EH (cell line): ENCODE measurements at regions not wholly inside any gene's neighbourhood (a gene's known extent, or its start where the extent isn't known, plus 50 kb on each side); places are given as distances from the start of the nearest gene placed in this dataset.

Source experiments
- DNase-seq: peaks from one replicate; pipeline ENCODE4 v3.0.0-alpha.2; 2015; ENCODE audit warnings: low read depth

- DNase-seq, result peak; percentile 41
Measured at GRCh38 chr2:238985041-238985729, 137.3 kb downstream of the TWIST2 start.

GRCh38 chr2:238985931-238986446 is 138.1 kb downstream of the TWIST2 start:
- no peak for DNase-seq

DNA sequence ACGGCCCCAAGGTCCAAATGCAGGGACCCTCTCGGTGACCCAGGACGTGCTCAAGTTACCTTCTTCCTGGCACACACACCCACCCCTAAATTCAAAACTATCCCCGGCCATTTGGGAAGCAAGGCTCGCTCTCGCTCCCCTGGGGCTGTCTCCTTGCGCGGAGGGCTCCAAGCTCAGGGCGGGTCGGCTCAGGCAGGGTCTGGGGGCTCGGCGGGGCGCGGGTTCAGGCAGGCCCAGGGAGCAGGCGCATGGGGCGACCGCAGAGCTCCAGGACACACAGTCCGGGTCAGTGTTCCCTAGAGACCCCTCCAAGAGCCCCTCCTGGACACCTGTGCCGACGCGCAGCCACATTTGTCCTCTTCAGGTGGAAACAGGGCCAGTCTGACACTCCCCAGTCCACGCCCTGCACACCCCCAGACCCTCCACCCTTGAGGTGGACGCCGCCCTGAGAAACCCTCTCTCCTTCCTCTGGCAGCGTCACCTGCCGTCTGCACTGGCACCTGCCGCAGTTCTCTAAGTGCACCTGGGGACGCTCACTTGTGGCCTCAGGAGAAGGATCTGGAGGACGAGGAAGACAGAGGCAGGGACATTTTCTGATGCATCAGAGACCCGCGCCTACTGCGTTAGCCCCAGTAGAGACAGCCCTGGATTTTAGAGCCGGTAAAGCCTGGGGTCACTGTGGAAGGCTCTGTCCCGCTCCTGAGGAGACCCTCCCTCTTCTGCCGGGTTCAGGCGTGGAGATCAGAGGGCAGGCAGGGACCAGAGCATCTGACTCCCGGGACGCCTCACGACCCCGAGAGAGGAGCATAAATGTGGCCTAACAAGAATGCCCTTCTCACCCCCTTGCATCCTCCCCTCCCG is 138.8 kb downstream of the TWIST2 start:
- no peak for DNase-seq

DNA sequence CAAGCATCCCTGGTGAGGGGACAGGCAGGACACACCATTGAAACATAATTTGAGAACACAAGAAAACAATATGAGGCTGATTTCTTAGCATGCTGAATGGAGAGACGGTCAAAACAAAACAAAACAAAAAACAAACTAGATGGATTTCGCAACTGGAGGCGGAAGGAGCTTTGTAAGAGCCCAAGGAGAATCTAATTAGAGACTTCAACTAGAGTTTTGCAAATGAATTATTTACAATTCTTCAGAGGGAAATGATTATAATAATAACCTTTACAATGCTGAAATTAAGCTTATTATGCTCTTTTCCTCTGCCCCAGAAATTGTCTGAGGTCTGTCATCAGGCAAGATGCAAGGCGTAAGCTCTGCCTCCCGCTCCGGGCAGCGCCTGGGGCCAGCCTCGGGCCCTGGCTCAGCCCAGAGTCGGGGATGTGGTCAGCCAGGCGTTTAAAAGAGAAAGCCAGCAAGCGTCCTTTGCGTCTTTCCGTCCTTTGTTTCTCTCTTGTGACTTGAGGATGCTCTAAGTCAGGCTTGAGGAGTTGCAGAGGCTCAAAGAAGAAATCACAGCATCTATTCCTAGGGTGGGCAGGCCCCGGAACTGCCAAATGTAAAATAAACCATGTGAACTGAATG is 139.6 kb downstream of the TWIST2 start:
- no peak for DNase-seq

DNA sequence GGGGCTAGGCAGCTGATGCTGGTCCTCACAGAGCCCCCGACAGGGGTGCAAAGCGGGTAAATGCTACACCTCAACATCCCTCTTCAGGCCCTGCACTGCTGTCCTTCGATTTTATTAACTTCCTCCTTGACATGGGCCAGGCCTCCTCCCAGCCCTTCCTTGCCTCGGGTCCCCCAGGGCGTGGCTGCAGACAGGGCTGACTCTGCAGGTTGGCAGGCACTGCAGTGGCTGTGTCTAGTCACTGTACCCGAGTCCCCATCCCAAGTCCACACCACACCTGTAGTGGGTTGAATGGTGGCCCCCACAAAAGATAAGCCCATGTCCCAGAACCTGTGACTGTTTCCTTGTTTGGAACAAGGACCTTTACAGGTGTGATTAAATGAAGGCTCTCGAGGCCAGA is 140.2 kb downstream of the TWIST2 start:
- DNase-seq, result no peak

DNA sequence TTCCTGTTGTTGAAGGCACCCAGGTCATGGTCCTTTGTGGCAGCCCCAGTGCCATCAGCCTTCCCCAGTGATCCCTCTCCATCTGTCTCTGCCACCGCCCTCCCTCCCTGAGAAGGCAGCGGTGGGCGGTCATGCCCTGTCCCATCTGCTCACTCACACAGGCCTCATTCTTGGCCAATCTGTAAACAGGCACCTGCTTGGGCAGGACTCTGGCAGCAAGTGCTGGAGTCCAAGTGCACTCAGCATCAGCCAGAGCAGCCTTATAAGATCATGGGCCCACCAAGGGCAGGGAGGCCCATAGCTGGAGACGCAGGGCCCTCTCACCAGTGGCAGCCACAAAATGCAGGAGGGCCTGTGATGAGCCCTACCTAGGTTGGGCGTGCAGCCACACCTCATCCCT is 140.9 kb downstream of the TWIST2 start:
- DNase-seq, result no peak

DNA sequence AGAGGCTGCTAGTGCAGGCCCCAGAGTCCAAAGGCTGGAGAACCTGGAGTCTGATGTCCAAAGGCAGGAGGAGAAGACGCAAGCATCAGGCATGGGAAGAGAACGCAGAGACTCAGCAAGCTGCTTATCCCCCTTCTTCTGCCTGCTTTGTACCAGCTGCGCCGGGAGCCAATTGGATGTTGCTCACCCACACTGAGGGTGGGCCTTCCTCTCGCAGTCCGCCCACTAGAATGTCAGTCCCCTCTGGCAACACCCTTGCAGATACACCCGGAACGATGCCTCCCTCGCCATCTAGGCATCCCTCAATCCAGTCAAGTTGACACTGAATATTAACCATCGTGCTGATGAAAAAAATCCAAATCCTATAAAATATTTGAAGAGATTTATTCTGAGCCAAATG is 141.6 kb downstream of the TWIST2 start:
- no peak for DNase-seq

GRCh38 chr2:238994432-238994831 is 146.5 kb downstream of the TWIST2 start:
- DNase-seq, result no peak

DNA sequence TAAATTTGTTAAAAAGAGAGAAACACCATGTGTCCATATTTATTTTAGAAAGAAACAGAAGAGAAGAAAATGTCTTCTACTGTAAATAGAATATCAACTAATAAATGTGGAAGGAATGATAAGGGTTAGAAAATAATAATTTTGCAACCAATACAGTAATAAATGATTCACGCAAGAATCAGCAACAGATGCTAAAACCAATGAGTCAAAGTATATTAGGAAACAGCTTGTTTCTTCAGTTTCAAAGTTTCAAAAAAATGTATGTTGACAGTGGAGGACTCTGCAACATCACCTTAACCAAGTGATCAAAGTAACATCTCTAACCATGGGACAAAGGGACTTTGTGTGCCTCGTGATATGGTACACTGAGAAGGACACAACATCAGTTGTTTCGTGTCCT is 147.0 kb downstream of the TWIST2 start:
- no peak for DNase-seq

DNA sequence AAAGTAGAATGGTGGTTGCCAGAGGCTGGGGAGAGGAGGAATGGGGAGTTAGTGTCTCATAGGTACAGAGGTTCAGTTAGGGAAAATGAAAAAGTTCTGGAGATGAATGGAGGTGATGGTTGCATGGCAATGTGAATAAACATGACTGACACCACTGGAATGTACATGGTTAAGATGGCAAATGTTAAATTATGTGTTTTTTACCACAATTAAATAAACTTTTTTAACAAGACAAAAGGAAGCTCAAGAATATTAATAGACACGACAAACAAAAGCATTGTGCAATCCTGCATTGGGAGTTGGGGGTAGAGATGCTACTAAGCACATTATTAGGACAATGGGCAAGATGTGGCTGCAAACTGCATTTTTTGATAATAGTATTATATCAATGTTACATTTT is 147.7 kb downstream of the TWIST2 start:
- peak; percentile 75 for DNase-seq

- DNase-seq, result no peak
Measured at GRCh38 chr2:238996331-238997136, 148.6 kb downstream of the TWIST2 start.

GRCh38 chr2:238997137-238997390 is 149.2 kb downstream of the TWIST2 start:
- no peak for DNase-seq

DNA sequence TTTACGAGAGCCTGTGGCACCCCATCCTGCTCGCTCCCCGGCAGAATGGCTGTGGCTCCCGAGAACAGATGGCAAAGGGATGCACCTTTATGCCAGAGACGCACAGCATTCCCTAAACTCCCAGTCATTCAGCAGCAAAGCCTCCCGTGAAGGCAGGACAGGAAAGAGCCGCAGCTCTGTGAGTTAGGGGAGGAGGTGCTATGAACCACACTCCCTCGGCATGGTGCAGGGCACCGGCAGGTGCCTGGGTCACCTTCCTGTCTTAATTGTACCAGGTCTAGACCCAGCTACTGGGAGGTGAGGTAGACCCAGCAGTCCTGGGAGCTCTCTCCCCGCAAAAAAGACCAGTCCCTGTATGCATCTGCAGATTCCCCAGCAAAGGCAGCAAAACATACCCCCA is 149.8 kb downstream of the TWIST2 start:
- DNase-seq, result no peak
